Liver (tissue), 8 donors: ENCODE measurements at regions not wholly inside any gene's neighbourhood (a gene's known extent, or its start where the extent isn't known, plus 50 kb on each side); places are given as distances from the start of the nearest gene placed in this dataset.

Source experiments
- DNase-seq: peaks from one replicate; pipeline ENCODE4 v3.0.0-alpha.2; 2017; ENCODE audit warnings: low spot score
- H3K27ac ChIP-seq, 2 donors: one replicate each; pipeline ENCODE4 v1.7.0; 2013; ENCODE audit warnings: inconsistent platforms in 2 of 2, low read length in 2 of 2, control low read depth in 1 of 2, low read depth in 1 of 2, mild to moderate bottlenecking in 1 of 2
- H3K27me3 ChIP-seq, 4 donors: one replicate each; pipeline versions ENCODE4 v1.6.1 to v1.7.0; 2013; ENCODE audit warnings: low read length in 3 of 4, inconsistent platforms in 1 of 4, mild to moderate bottlenecking in 1 of 4, moderate library complexity in 1 of 4; ENCODE audit not compliant: control insufficient read depth in 4 of 4, insufficient read depth in 4 of 4
- H3K36me3 ChIP-seq, 4 donors: one replicate each; pipeline versions ENCODE4 v1.6.1 to v1.7.0; 2013; ENCODE audit warnings: low read length in 3 of 4, mild to moderate bottlenecking in 3 of 4, low read depth in 1 of 4, moderate library complexity in 1 of 4; ENCODE audit not compliant: control insufficient read depth in 4 of 4, insufficient read depth in 3 of 4
- H3K4me1 ChIP-seq, 4 donors: one replicate each; pipeline versions ENCODE4 v1.6.1 to v1.7.0; 2013; ENCODE audit warnings: low read length in 3 of 4, mild to moderate bottlenecking in 3 of 4, moderate library complexity in 1 of 4; ENCODE audit not compliant: control insufficient read depth in 4 of 4, insufficient read depth in 4 of 4
- H3K4me3 ChIP-seq, 3 donors: one replicate each; pipeline versions ENCODE4 v1.6.1 to v1.7.0; 2013; ENCODE audit warnings: low read length in 3 of 3, control low read depth in 1 of 3, low read depth in 1 of 3, mild to moderate bottlenecking in 1 of 3
- H3K9ac ChIP-seq, 2 donors: one replicate each; pipeline ENCODE4 v1.7.0; 2013; ENCODE audit warnings: low read length in 2 of 2, mild to moderate bottlenecking in 2 of 2, moderate library complexity in 2 of 2, control low read depth in 1 of 2, low read depth in 1 of 2
- H3K9me3 ChIP-seq, 4 donors: one replicate each; pipeline versions ENCODE4 v1.6.1 to v1.7.0; 2013; ENCODE audit warnings: low read length in 3 of 4; ENCODE audit not compliant: control insufficient read depth in 4 of 4
- EGR1 ChIP-seq, 2 donors: IDR thresholded peaks; 2 replicates each; pipeline ENCODE4 v1.6.1; 2016 to 2018; ENCODE audit warnings: antibody characterized with exemption in 2 of 2, low read depth in 2 of 2
- FOXA1 ChIP-seq: IDR thresholded peaks from 2 replicates; pipeline ENCODE4 v1.6.1; 2016; ENCODE audit warnings: antibody characterized with exemption
- FOXA2 ChIP-seq: IDR thresholded peaks from 2 replicates; pipeline ENCODE4 v1.6.1; 2016; ENCODE audit warnings: antibody characterized with exemption
- GABPA ChIP-seq, 2 donors: IDR thresholded peaks in 1 of 2; conservative IDR thresholded peaks in 1 of 2; 2 replicates each; pipeline ENCODE4 v1.6.1; 2016; ENCODE audit warnings: antibody characterized with exemption in 2 of 2, mild to moderate bottlenecking in 1 of 2, moderate library complexity in 1 of 2
- HNF4A ChIP-seq, 2 donors: conservative IDR thresholded peaks; 2 replicates each; pipeline ENCODE4 v1.6.1; 2016; ENCODE audit warnings: antibody characterized with exemption in 2 of 2, mild to moderate bottlenecking in 2 of 2
- HNF4G ChIP-seq: IDR thresholded peaks from 2 replicates; pipeline ENCODE4 v1.6.1; 2016; ENCODE audit warnings: antibody characterized with exemption
- JUND ChIP-seq, 2 donors: IDR thresholded peaks; 2 replicates each; pipeline ENCODE4 v1.6.1; 2016; ENCODE audit warnings: antibody characterized with exemption in 2 of 2
- NR2F2 ChIP-seq: IDR thresholded peaks from 2 replicates; pipeline ENCODE4 v1.6.1; 2016; ENCODE audit warnings: antibody characterized with exemption
- RAD21 ChIP-seq, 2 donors: IDR thresholded peaks; 2 replicates each; pipeline ENCODE4 v1.6.1; 2016; ENCODE audit warnings: antibody characterized with exemption in 2 of 2, mild to moderate bottlenecking in 2 of 2
- RXRA ChIP-seq, 2 donors: IDR thresholded peaks; 2 replicates each; pipeline ENCODE4 v1.6.1; 2017 to 2018; ENCODE audit warnings: antibody characterized with exemption in 2 of 2, mild to moderate bottlenecking in 1 of 2
- SP1 ChIP-seq: IDR thresholded peaks from 2 replicates; pipeline ENCODE4 v1.6.1; 2018; ENCODE audit warnings: antibody characterized with exemption, mild to moderate bottlenecking
- TAF1 ChIP-seq: conservative IDR thresholded peaks from 2 replicates; pipeline ENCODE4 v1.6.1; 2016; ENCODE audit warnings: antibody characterized with exemption, mild to moderate bottlenecking
- YY1 ChIP-seq: IDR thresholded peaks from 2 replicates; pipeline ENCODE4 v1.6.1; 2016; ENCODE audit warnings: antibody characterized with exemption, mild to moderate bottlenecking
- WGBS: extraction: QIAGEN DNeasy Blood & Tissue Kit; methylation state at CpG from one replicate; pipeline ENCODE4 v1.1.7; 2013; 5-methylcytosine and 5-hydroxymethylcytosine counted together
- TF ChIP-seq, protein P1 (sequence below): IDR thresholded peaks from 2 replicates; pipeline ENCODE4 v1.6.1; 2016; ENCODE audit warnings: antibody characterized with exemption, mild to moderate bottlenecking
- TF ChIP-seq, protein P2 (sequence below): fragments of 150-350 bp; IDR thresholded peaks from 2 replicates; pipeline ENCODE4 v1.5.1; 2017; ENCODE audit warnings: improper control_type of control experiment, low read depth, low read length; ENCODE audit not compliant: missing input control
- TF ChIP-seq, protein P3 (sequence below): IDR thresholded peaks from 2 replicates; pipeline ENCODE4 v1.6.1; 2016; ENCODE audit warnings: antibody characterized with exemption
- TF ChIP-seq, protein P4 (sequence below): IDR thresholded peaks from 2 replicates; pipeline ENCODE4 v1.6.1; 2016; ENCODE audit warnings: antibody characterized with exemption
- TF ChIP-seq, protein P5 (sequence below): IDR thresholded peaks from 2 replicates; pipeline ENCODE4 v1.6.1; 2016; ENCODE audit warnings: antibody characterized with exemption
- donor health status: healthy.
- donor health status: healthy.
- donor health status: healthy.
- donor health status: healthy.
- donor health status: healthy.

DNA sequence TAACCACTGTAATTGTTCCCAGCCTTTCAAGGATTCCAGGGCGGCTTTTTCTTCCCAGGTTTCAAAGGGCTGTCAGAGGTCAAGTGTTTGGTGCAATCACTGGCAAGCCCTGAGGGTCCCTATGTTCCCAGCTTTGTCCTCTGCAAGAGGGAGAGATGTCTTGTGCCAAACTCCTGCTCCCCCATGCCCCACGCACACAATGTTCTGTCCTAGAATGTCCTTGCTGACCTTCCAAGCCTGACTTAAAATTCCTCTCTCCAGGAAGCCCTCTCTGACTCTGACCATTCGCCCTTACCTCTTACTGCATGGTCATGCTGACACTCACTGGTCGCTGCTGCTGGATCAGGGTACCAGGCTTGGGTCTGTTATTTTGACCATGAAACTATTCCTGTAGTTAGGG, 152.5 kb upstream of the KCND3 start:
- Histone ChIP-seq H3K4me1 (peaks cover 0 to 17% (median 14%) of the 10 kb centered on the region in 4 donors), H3K36me3 (no peaks in the 10 kb centered on the region), H3K4me3 (no peak overlapping the region), H3K27me3 (peaks cover 0 to 7% (median 0%) of the 10 kb centered on the region in 4 donors), H3K27ac (no peak overlapping the region), H3K9ac (no peak overlapping the region), H3K9me3 (no peaks in the 10 kb centered on the region)
- WGBS, result 58% methylated on average over 4 of the region's 4 CpGs
- TF ChIP-seq, protein P1, sequence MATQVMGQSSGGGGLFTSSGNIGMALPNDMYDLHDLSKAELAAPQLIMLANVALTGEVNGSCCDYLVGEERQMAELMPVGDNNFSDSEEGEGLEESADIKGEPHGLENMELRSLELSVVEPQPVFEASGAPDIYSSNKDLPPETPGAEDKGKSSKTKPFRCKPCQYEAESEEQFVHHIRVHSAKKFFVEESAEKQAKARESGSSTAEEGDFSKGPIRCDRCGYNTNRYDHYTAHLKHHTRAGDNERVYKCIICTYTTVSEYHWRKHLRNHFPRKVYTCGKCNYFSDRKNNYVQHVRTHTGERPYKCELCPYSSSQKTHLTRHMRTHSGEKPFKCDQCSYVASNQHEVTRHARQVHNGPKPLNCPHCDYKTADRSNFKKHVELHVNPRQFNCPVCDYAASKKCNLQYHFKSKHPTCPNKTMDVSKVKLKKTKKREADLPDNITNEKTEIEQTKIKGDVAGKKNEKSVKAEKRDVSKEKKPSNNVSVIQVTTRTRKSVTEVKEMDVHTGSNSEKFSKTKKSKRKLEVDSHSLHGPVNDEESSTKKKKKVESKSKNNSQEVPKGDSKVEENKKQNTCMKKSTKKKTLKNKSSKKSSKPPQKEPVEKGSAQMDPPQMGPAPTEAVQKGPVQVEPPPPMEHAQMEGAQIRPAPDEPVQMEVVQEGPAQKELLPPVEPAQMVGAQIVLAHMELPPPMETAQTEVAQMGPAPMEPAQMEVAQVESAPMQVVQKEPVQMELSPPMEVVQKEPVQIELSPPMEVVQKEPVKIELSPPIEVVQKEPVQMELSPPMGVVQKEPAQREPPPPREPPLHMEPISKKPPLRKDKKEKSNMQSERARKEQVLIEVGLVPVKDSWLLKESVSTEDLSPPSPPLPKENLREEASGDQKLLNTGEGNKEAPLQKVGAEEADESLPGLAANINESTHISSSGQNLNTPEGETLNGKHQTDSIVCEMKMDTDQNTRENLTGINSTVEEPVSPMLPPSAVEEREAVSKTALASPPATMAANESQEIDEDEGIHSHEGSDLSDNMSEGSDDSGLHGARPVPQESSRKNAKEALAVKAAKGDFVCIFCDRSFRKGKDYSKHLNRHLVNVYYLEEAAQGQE, result no peak
- no peak for TF ChIP-seq SP1
- TF ChIP-seq EGR1 (IDR thresholded peaks at IDR 0.05; ENCODE audit: low read depth in 2 of 2), result no peak
- no peak for TF ChIP-seq RAD21 (IDR thresholded peaks at IDR 0.05)
- no peak for TF ChIP-seq TAF1
- TF ChIP-seq HNF4G, result no peak
- TF ChIP-seq, protein P2, sequence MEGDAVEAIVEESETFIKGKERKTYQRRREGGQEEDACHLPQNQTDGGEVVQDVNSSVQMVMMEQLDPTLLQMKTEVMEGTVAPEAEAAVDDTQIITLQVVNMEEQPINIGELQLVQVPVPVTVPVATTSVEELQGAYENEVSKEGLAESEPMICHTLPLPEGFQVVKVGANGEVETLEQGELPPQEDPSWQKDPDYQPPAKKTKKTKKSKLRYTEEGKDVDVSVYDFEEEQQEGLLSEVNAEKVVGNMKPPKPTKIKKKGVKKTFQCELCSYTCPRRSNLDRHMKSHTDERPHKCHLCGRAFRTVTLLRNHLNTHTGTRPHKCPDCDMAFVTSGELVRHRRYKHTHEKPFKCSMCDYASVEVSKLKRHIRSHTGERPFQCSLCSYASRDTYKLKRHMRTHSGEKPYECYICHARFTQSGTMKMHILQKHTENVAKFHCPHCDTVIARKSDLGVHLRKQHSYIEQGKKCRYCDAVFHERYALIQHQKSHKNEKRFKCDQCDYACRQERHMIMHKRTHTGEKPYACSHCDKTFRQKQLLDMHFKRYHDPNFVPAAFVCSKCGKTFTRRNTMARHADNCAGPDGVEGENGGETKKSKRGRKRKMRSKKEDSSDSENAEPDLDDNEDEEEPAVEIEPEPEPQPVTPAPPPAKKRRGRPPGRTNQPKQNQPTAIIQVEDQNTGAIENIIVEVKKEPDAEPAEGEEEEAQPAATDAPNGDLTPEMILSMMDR, result no peak
- no peak for TF ChIP-seq GABPA (IDR thresholded peaks at IDR 0.05 in 1 of 2, conservative IDR thresholded peaks at IDR 0.05 in 1 of 2)
- no peak for TF ChIP-seq RXRA (IDR thresholded peaks at IDR 0.05)
- TF ChIP-seq HNF4A (conservative IDR thresholded peaks at IDR 0.05), result no peak
- no peak for TF ChIP-seq JUND (IDR thresholded peaks at IDR 0.05)
- TF ChIP-seq NR2F2, result no peak
- no peak for TF ChIP-seq YY1
- TF ChIP-seq, protein P3, sequence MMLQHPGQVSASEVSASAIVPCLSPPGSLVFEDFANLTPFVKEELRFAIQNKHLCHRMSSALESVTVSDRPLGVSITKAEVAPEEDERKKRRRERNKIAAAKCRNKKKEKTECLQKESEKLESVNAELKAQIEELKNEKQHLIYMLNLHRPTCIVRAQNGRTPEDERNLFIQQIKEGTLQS, result no peak
- TF ChIP-seq, protein P4, sequence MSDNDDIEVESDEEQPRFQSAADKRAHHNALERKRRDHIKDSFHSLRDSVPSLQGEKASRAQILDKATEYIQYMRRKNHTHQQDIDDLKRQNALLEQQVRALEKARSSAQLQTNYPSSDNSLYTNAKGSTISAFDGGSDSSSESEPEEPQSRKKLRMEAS, result no peak
- TF ChIP-seq, protein P5, sequence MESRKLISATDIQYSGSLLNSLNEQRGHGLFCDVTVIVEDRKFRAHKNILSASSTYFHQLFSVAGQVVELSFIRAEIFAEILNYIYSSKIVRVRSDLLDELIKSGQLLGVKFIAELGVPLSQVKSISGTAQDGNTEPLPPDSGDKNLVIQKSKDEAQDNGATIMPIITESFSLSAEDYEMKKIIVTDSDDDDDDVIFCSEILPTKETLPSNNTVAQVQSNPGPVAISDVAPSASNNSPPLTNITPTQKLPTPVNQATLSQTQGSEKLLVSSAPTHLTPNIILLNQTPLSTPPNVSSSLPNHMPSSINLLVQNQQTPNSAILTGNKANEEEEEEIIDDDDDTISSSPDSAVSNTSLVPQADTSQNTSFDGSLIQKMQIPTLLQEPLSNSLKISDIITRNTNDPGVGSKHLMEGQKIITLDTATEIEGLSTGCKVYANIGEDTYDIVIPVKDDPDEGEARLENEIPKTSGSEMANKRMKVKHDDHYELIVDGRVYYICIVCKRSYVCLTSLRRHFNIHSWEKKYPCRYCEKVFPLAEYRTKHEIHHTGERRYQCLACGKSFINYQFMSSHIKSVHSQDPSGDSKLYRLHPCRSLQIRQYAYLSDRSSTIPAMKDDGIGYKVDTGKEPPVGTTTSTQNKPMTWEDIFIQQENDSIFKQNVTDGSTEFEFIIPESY, result no peak
- TF ChIP-seq FOXA1, result no peak
- no peak for TF ChIP-seq FOXA2
- DNase-seq, result no peak
